ENCODE measurements at regions not wholly inside any gene's neighbourhood (a gene's known extent, or its start where the extent isn't known, plus 50 kb on each side); places are given as distances from the start of the nearest gene placed in this dataset.

- 51 to 55% methylated on average over 2 of the region's 2 CpGs for WGBS, 2 donors
- H3K4me3 ChIP-seq (ENCODE audit: low read depth, poor library complexity, severe bottlenecking), result no peak overlapping the region
- intact Hi-C loops (cut with DNase I; ENCODE audit: low total_unique reads), result no loop called here
- no peak for DNase-seq (ENCODE audit: low spot score in 2 of 2)
- no peak for TF ChIP-seq POLR2A (IDR thresholded peaks at IDR 0.05)
- no peak for TF ChIP-seq CTCF (IDR thresholded peaks at IDR 0.05)
Observed at GRCh38 chr5:68505917-68506860, 290.6 kb downstream of the PIK3R1 start.

- intact Hi-C loops (cut with DNase I; ENCODE audit: low total_unique reads), result no loop called here
- DNase-seq (ENCODE audit: low spot score in 2 of 2), result no peak
- 89 to 96% methylated on average over 4 of the region's 4 CpGs for WGBS, 2 donors
- no peak overlapping the region for H3K4me3 ChIP-seq (ENCODE audit: low read depth, poor library complexity, severe bottlenecking)
- no peak for TF ChIP-seq POLR2A (IDR thresholded peaks at IDR 0.05)
- no peak for TF ChIP-seq CTCF (IDR thresholded peaks at IDR 0.05)
Observed at GRCh38 chr5:68515514-68515913, 300.0 kb downstream of the PIK3R1 start.

GRCh38 chr5:68518286-68518685, 302.7 kb downstream of the PIK3R1 start:
- intact Hi-C loops (cut with DNase I; ENCODE audit: low total_unique reads), result no loop called here
- 84 to 94% methylated on average over 4 of the region's 4 CpGs for WGBS, 2 donors
- no peak overlapping the region for H3K4me3 ChIP-seq (ENCODE audit: low read depth, poor library complexity, severe bottlenecking)
- TF ChIP-seq POLR2A (IDR thresholded peaks at IDR 0.05) (no peak), CTCF (IDR thresholded peaks at IDR 0.05) (no peak)
- no peak for DNase-seq (ENCODE audit: low spot score in 2 of 2)

- intact Hi-C loops (cut with DNase I; ENCODE audit: low total_unique reads), result no loop called here
- no peak for DNase-seq (ENCODE audit: low spot score in 2 of 2)
- TF ChIP-seq CTCF (IDR thresholded peaks at IDR 0.05) (no peak), POLR2A (IDR thresholded peaks at IDR 0.05) (no peak)
- no peak overlapping the region for H3K4me3 ChIP-seq (ENCODE audit: low read depth, poor library complexity, severe bottlenecking)
- WGBS, 2 donors, result 71 to 77% methylated on average over 3 of the region's 3 CpGs
Observed at GRCh38 chr5:68519143-68519542, 303.6 kb downstream of the PIK3R1 start.

- 37 to 57% methylated on average over 1 of the region's 1 CpG for WGBS, 2 donors
- DNase-seq (ENCODE audit: low spot score in 2 of 2), result no peak
- intact Hi-C loops (cut with DNase I; ENCODE audit: low total_unique reads), result no loop called here
- TF ChIP-seq POLR2A (IDR thresholded peaks at IDR 0.05) (no peak), CTCF (IDR thresholded peaks at IDR 0.05) (no peak)
- no peak overlapping the region for H3K4me3 ChIP-seq (ENCODE audit: low read depth, poor library complexity, severe bottlenecking)
Observed at GRCh38 chr5:68521776-68522175, 306.2 kb downstream of the PIK3R1 start.

Data from lower leg skin (tissue), 4 donors.